ENCODE measurements at regions not wholly inside any gene's neighbourhood (a gene's known extent, or its start where the extent isn't known, plus 50 kb on each side); places are given as distances from the start of the nearest gene placed in this dataset.

DNA sequence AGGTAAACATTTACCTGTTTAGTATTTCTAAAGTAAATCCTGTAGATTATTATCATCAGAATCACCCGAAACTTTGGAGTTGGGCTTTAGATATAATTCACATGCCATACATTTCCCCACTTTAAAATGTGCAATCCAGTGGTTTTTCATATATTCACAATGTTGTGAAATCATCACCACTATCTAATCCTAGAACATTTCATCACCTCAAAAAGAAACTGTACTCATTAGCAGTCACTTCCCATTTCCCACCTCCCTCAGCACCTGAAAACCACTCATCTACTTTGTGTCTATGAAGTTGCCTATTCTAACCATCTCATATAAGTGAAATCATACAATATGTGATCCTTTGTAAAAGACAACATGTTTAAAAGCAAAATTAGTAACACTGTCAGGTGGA is 182.6 kb downstream of the FZD1 start:
- TF ChIP-seq, protein P1, sequence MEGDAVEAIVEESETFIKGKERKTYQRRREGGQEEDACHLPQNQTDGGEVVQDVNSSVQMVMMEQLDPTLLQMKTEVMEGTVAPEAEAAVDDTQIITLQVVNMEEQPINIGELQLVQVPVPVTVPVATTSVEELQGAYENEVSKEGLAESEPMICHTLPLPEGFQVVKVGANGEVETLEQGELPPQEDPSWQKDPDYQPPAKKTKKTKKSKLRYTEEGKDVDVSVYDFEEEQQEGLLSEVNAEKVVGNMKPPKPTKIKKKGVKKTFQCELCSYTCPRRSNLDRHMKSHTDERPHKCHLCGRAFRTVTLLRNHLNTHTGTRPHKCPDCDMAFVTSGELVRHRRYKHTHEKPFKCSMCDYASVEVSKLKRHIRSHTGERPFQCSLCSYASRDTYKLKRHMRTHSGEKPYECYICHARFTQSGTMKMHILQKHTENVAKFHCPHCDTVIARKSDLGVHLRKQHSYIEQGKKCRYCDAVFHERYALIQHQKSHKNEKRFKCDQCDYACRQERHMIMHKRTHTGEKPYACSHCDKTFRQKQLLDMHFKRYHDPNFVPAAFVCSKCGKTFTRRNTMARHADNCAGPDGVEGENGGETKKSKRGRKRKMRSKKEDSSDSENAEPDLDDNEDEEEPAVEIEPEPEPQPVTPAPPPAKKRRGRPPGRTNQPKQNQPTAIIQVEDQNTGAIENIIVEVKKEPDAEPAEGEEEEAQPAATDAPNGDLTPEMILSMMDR (IDR thresholded peaks at IDR 0.05; ENCODE audit: insufficient read depth, low read depth, low read length), result no peak
- DNase-seq (ENCODE audit: low read depth), result no peak
- H3K4me3 ChIP-seq (ENCODE audit: low read depth, low read length), result no peak overlapping the region

DNA sequence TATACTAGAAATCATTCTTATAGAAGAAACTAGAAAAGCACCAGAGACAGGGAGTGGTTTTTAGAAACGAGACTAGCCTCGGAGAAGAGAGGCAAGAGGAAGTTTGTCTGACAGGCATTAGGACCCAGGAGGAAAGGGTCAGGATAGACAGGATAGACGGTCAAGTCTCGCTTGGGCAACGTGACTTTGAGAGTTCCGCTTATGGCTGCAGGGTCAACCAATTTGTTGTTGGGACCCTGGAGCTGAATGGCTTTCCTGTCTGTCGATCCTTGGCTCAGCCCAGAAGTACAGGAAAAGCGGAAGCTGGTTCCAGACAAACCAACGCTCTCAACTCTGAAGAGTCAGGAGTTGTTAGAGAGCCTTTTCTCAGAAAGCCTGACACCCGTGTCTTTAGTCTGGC is 191.2 kb downstream of the FZD1 start:
- no peak for DNase-seq (ENCODE audit: low read depth)
- TF ChIP-seq, protein P1 (IDR thresholded peaks at IDR 0.05; ENCODE audit: insufficient read depth, low read depth, low read length), result no peak
- no peak overlapping the region for H3K4me3 ChIP-seq (ENCODE audit: low read depth, low read length)

- TF ChIP-seq, protein P1 (IDR thresholded peaks at IDR 0.05; ENCODE audit: insufficient read depth, low read depth, low read length), result no peak
- no peak overlapping the region for H3K4me3 ChIP-seq (ENCODE audit: low read depth, low read length)
- DNase-seq (ENCODE audit: low read depth), result no peak
These were observed 193.0 kb downstream of the FZD1 start for GRCh38 chr7:91457208-91457607.

- TF ChIP-seq, protein P1 (IDR thresholded peaks at IDR 0.05; ENCODE audit: insufficient read depth, low read depth, low read length), result no peak
- DNase-seq (ENCODE audit: low read depth), result no peak
- H3K4me3 ChIP-seq (ENCODE audit: low read depth, low read length), result no peak overlapping the region
These were observed 195.3 kb downstream of the FZD1 start for GRCh38 chr7:91459539-91459938.

- TF ChIP-seq, protein P1 (IDR thresholded peaks at IDR 0.05; ENCODE audit: insufficient read depth, low read depth, low read length), result no peak
- no peak for DNase-seq (ENCODE audit: low read depth)
- no peak overlapping the region for H3K4me3 ChIP-seq (ENCODE audit: low read depth, low read length)
These were observed 198.1 kb downstream of the FZD1 start for GRCh38 chr7:91462316-91462715.

DNA sequence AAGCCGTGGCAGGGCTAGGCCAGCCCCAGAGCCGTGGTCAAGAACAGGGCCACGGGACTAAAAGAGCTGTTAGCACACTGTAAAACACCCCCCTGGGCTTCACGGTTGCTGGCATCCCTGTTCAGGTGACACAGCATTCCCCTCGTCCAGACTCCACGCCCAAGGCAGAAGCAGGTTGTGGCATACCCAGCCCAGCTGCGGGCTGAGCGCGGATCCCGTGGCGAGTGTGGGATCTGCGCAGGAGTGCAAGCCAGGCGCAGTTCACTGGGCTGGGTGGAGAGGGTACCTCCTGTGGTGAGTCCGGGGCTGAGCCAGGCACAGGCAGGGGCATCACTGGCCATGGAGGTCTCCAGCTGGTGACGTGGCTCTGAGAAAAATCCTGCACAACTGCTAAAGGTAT is 199.1 kb downstream of the FZD1 start:
- H3K4me3 ChIP-seq (ENCODE audit: low read depth, low read length), result no peak overlapping the region
- no peak for DNase-seq (ENCODE audit: low read depth)
- TF ChIP-seq, protein P1 (IDR thresholded peaks at IDR 0.05; ENCODE audit: insufficient read depth, low read depth, low read length), result no peak

DNA sequence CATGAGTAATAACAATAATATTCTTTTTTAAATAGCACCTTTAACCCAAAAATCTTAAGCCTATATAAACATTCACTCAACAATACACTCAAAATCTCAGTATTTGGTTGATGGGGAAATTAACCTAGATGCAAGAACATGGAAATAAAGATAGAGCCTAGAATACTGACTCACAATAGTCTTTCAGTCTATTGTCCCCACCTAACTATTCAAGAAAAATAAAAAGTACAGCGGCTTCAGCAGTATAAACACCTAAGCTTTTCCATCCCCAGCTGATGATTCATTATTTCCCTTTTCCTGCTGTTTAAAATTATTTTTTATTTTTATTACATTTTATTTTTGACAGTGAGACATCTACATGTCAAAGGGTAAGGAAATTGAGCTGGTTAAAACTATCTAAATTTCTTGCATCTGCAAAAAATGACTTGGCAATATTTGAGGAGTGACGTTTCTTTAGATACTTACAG is 201.4 kb downstream of the FZD1 start:
- H3K4me3 ChIP-seq (ENCODE audit: low read depth, low read length), result no peak overlapping the region
- DNase-seq (ENCODE audit: low read depth), result peak; percentile 4
- TF ChIP-seq, protein P1 (IDR thresholded peaks at IDR 0.05; ENCODE audit: insufficient read depth, low read depth, low read length), result no peak
